HG02678 (cell line): ENCODE measurements at regions not wholly inside any gene's neighbourhood (a gene's known extent, or its start where the extent isn't known, plus 50 kb on each side); places are given as distances from the start of the nearest gene placed in this dataset.

Experiments used
- ATAC-seq: cut with Tn5 transposase; IDR thresholded peaks from one replicate; pipeline ENCODE4 v1.9.1; 2021; ENCODE audit warnings: mild to moderate bottlenecking, moderate library complexity; ENCODE audit not compliant: unreplicated experiment

DNA sequence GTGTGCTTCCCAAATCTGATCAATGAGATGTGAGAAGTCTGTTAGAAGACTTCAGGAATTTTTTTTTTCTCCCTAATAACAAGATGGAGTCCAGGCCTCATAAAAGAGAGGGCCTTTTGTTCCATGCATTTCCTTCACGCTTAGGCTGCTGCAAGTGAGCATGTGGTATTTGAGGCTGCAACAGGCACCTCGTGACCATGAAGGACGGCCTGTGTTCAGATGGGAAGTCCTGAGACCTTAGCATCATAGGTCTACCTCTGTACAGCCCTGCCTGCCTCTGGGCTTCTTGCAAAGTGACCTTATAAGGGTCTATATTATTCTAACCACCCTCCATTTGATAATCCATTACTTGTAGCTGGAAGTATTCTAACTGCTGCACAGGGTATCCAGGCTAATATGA lies 86.6 kb downstream of the BOD1 start:
- ATAC-seq = no peak

GRCh38 chr5:173527671-173528070 lies 88.8 kb downstream of the BOD1 start:
- ATAC-seq = no peak

GRCh38 chr5:173524136-173524535 lies 92.3 kb downstream of the BOD1 start:
- no peak for ATAC-seq

DNA sequence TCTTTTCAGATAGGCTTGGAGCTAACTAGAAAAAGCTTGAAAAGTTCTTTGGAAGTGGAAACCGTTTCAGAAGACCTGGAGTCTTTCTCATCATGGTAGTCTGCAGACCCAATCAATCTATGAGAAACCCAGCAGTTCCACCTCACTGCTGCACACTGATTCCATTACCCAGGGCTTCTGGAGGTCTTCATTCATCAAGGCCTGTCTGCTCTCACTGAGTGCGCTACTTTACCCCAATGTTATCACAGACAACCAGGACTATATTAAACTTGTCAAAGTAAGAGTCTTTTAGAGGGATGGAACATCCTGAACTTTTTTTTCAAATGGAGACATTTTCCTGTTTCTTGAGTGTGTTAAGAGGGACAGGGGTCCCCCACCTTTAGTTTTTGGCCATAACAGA lies 93.1 kb downstream of the BOD1 start:
- no peak for ATAC-seq

- ATAC-seq = no peak
Observed at GRCh38 chr5:173522518-173522917, 93.9 kb downstream of the BOD1 start.

GRCh38 chr5:173518856-173519255 lies 97.6 kb downstream of the BOD1 start:
- ATAC-seq = no peak

DNA sequence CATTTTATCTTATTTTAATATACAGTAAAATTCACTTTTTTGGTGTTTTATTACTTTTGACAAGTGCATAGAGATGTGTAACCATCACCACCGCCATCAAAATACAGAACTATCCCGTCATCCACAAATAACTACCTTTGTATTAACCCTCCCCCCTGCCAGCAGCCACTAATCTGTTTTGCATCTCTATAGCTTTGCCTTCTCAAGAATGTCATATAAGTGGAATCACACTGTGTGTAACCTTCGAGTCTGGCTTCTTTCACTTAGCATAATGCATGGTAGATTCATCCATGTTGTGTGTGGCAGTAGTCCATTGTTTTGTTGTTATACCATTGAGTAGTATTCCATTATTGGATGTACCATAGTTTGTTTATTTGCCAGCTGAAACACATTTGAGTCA lies 98.8 kb downstream of the BOD1 start:
- ATAC-seq = no peak

DNA sequence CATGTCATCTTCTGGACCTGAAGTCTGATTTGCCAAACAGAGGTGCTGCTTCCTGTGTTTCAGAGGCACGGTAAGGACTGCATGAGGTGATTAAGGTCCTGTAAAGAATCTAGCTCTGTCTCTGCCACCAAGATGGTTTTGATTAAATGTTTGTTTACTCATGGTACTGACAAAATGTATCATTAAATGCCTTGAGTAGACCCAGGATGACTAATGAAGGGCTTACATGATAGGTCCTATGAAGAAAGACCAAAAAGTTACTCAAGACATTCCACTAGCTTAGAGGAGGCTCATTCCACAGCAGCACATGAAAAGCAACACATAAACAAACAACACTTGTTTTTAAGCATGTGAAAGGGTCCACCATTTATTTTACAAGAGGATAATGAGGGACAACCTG lies 100.9 kb downstream of the BOD1 start:
- no peak for ATAC-seq

GRCh38 chr5:173514661-173515060 lies 101.8 kb downstream of the BOD1 start:
- no peak for ATAC-seq

DNA sequence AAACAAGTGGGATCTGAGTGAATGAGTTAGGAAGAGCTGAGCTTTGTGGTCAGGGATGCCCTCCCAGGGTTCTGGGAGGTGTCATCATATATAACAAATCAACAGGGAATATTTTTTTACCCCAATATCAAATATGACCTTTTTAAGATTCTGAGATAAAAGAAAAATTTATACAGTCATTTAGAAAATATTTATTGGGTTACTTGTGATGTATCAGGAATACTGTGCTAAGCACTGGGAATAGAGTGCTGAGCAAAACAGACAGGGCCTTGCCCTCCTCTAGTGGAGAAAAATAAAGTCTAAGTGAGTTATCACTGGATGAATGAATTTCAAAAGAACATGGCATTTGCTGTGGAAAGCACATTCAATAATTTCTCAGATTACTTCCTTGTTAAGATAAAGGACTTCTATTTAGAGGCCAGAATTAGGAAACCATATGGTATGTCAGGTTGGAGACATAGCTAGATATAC lies 102.9 kb downstream of the BOD1 start:
- ATAC-seq = no peak

DNA sequence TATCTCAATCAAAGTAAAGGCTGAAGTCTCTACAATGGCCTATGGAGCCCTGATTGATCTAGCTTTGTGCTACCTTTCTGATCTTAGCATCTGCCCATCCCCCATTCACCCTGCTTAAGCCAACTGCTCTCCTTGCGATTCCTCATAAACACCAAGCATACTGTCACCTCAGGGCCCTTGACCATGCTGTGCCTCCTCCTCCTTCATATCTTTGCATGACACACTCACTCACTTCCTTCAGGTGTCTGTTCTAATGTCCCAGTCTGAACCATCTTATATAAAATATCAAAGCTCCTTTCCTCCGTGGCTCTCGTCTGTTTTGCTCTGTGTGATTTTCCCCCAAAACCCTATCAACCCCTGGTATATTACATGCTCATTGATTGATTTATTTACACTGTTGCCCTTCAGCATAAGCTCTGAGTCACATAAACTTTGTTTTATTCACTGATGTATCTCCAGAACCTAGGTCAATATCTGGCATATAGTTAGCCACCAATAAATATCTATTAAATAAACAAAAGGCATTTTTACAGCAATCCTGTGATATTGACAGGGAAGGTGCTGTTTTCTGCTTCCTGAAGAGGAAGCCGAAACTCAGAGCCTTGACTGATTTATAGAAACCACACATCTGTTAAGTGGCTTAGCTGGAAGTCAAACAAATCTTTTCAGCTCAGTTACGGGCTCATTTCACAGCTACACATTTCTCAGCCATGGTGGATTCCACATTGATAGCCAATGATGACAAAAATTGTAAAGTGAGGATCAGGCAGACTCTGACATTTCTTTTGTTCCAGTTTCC lies 103.6 kb downstream of the BOD1 start:
- ATAC-seq = no peak

GRCh38 chr5:173509060-173509459 lies 107.4 kb downstream of the BOD1 start:
- ATAC-seq = no peak

DNA sequence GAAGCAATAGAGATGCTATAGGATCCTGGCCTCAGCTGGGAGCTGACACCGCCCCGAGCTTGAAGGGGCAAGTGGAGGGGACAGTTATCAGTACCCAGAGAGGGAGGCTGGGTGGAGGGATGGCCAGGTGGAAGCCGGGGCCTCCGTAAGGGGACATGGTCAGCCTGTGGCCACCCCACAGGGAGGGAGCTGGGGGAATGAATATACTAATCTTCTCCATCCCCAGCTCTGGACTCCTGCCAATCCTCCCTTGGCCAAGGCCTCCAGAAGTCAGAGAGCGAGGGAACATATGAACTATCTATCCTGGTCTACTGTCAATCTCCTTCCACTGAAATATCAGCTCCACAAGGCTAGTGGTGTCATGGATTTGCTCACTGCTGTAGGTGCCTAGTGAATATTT lies 109.3 kb downstream of the BOD1 start:
- no peak for ATAC-seq

DNA sequence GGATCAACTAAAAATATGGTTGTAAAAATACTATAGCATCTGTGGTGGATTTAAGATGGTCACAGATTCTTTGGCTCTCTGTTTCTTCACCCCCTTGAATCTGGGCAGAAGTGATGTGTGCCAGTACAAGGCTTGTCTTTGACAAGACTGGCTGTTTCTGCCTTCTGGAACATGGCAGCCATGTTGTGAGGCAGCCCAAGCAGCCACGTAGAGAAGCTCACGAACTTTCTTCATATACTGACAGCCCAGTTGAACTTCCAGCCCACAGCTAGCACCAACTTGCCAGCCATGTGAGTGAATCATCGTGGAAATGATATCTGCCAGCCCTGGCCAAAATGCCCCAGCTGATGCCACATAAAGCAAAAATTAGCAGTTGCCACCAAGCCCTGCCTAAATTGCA lies 110.8 kb downstream of the BOD1 start:
- no peak for ATAC-seq

GRCh38 chr5:173501922-173502321 lies 114.5 kb downstream of the BOD1 start:
- ATAC-seq = no peak

DNA sequence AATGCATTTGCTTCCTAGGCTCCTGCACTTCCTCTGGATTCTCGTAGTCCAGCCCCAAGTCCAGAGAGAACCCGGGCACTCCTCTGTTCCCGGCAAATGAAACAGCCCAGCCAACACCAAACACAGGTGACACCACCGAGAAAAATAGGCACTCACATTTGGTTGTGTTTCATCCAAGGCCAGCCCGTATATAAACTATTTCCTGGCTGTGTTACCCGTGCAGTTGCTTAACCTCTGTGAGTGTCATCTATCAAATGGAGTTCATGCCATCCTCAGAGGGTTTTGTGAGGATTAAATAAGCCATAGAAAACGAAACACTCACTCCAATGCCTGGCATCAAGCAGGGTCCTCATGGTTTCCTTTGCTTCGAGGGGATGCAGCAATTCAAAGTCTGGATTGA lies 115.2 kb downstream of the BOD1 start:
- ATAC-seq = no peak

DNA sequence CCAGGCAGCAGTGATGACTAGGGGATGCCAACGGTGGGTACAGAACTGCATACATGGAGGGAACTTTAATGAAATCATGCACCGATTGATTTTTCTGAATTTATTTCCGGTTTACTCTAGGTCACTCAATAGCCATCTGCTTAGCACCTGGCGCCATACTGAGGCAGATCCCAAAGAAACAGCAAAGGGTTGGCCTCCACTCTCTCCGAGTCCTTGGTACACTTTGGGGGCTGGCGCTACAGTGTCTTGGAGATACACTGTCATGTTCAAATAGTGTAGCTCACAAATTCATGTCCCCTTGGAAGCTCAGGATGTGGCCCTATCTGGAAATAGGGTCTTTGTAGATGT lies 116.3 kb downstream of the BOD1 start:
- no peak for ATAC-seq

DNA sequence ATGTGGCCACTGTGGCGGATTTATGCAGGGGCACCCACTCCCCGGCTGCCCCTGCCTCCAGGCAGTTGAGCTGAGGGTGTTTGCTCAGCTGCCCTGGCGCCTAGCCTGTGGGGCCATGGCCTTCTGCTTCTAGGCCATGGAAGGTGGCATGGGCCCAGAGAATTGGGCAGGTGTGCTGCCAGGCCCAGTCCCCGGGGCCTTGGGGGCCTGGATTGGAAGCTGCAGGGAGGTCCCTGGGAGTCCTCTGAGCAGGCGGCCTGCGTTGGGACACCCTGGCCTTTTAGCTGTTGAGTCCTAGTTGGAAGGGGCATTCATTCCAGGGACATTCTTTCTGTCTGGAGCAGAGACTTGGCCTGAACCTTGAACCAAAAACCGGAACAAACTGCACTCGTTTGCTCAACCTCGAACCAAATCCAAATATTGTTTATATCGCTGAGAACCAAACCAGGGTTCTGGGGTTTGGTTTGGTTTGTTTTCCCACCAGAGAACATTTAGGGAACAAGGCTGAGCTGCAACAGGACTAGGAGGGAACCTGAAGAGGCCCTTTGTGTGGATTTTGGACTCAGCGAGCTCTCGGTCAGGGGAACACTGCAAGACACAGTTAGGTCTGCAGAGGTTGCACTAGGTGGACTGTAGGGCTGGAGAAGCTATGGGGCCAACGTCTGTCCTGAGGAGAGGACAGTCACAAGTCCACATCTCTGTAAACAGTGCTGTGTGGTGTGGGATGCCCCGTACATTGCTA lies 116.8 kb downstream of the BOD1 start:
- ATAC-seq = no peak

- no peak for ATAC-seq
Observed at GRCh38 chr5:173498739-173499470, 117.5 kb downstream of the BOD1 start.

- no peak for ATAC-seq
Observed at GRCh38 chr5:173498286-173498685, 118.2 kb downstream of the BOD1 start.

DNA sequence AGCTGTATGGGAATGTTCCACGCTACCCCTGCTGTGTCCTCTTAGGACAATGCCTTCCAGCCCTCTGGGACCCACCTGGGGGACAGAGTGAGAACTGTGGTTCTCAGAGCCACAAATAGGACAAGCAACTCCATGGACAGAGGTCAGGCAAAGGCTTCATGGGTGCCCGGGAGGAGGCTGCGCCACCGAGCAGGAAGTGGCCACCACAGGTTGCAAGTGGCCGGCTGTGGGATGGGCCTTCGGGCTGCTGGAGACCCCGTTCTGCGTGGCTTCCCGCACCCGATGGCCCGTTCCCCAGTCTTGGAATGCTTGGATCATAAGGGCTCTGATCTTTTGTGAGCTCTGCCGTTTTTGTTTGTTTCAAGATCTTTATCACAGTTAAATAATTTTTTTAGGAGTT lies 118.8 kb downstream of the BOD1 start:
- ATAC-seq = no peak

GRCh38 chr5:173496883-173497255 lies 119.6 kb downstream of the BOD1 start:
- no peak for ATAC-seq
